ENCODE measurements at regions not wholly inside any gene's neighbourhood (a gene's known extent, or its start where the extent isn't known, plus 50 kb on each side); places are given as distances from the start of the nearest gene placed in this dataset.

- TF ChIP-seq CTCF (conservative IDR thresholded peaks at IDR 0.05), result no peak
- H3K27ac ChIP-seq, result no peak overlapping the region
Measured at GRCh38 chr22:49208768-49209252, 618.9 kb downstream of the BRD1 start.

GRCh38 chr22:49208004-49208402, 619.7 kb downstream of the BRD1 start:
- no peak for TF ChIP-seq CTCF (conservative IDR thresholded peaks at IDR 0.05)
- no peak overlapping the region for H3K27ac ChIP-seq

GRCh38 chr22:49207008-49208003, 620.4 kb downstream of the BRD1 start:
- no peak for TF ChIP-seq CTCF (conservative IDR thresholded peaks at IDR 0.05)
- H3K27ac ChIP-seq, result no peak overlapping the region

- TF ChIP-seq CTCF (conservative IDR thresholded peaks at IDR 0.05), result no peak
Measured at GRCh38 chr22:49206281-49206680, 621.4 kb downstream of the BRD1 start.

GRCh38 chr22:49205483-49205800, 622.2 kb downstream of the BRD1 start:
- no peak for TF ChIP-seq CTCF (conservative IDR thresholded peaks at IDR 0.05)
- H3K27ac ChIP-seq, result no peak overlapping the region

More at GRCh38 chr22:49206281-49206680, 621.4 kb downstream of the BRD1 start:
- H3K27ac ChIP-seq, result no peak overlapping the region

- no peak overlapping the region for H3K27ac ChIP-seq
- no peak for TF ChIP-seq CTCF (conservative IDR thresholded peaks at IDR 0.05)
Measured at GRCh38 chr22:49204599-49205482, 622.8 kb downstream of the BRD1 start.

Measured in VCaP (cell line).